NB4 (cell line): ENCODE measurements at regions not wholly inside any gene's neighbourhood (a gene's known extent, or its start where the extent isn't known, plus 50 kb on each side); places are given as distances from the start of the nearest gene placed in this dataset.

Source experiments
- MYC ChIP-seq: IDR thresholded peaks from 2 replicates; pipeline ENCODE4 v1.6.1; 2011; ENCODE audit warnings: low read depth, low read length
- POLR2A ChIP-seq: IDR thresholded peaks from 2 replicates; pipeline ENCODE4 v1.6.1; 2011; ENCODE audit warnings: mild to moderate bottlenecking; ENCODE audit not compliant: insufficient read length; ENCODE audit errors: extremely low read depth
- TF ChIP-seq, protein P1 (sequence below): IDR thresholded peaks from one replicate; pipeline ENCODE4 v1.5.1; 2012; ENCODE audit warnings: low read depth, low read length
- TF ChIP-seq, protein P2 (sequence below): IDR thresholded peaks from 2 replicates; pipeline ENCODE4 v1.6.1; 2011; ENCODE audit warnings: low read depth, low read length

- TF ChIP-seq, protein P1, sequence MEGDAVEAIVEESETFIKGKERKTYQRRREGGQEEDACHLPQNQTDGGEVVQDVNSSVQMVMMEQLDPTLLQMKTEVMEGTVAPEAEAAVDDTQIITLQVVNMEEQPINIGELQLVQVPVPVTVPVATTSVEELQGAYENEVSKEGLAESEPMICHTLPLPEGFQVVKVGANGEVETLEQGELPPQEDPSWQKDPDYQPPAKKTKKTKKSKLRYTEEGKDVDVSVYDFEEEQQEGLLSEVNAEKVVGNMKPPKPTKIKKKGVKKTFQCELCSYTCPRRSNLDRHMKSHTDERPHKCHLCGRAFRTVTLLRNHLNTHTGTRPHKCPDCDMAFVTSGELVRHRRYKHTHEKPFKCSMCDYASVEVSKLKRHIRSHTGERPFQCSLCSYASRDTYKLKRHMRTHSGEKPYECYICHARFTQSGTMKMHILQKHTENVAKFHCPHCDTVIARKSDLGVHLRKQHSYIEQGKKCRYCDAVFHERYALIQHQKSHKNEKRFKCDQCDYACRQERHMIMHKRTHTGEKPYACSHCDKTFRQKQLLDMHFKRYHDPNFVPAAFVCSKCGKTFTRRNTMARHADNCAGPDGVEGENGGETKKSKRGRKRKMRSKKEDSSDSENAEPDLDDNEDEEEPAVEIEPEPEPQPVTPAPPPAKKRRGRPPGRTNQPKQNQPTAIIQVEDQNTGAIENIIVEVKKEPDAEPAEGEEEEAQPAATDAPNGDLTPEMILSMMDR: no peak
- no peak for TF ChIP-seq POLR2A
- TF ChIP-seq, protein P2, sequence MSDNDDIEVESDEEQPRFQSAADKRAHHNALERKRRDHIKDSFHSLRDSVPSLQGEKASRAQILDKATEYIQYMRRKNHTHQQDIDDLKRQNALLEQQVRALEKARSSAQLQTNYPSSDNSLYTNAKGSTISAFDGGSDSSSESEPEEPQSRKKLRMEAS: no peak
- TF ChIP-seq MYC: no peak
These were observed 166.1 kb upstream of the FOXQ1 start for GRCh38 chr6:1145768-1146218.
